MM.1S (cell line): ENCODE measurements at regions not wholly inside any gene's neighbourhood (a gene's known extent, or its start where the extent isn't known, plus 50 kb on each side); places are given as distances from the start of the nearest gene placed in this dataset.
"Not testable (repeated sequence)": the region's sequence is repeated elsewhere in the genome, so short reads cannot be mapped to it uniquely, and the experiment has no call there.

Experiments used
- CTCF ChIP-seq: fragments of 300-600 bp; sonication (generic); IDR thresholded peaks from 2 replicates; pipeline ENCODE4 v1.5.1; 2016; ENCODE audit warnings: antibody characterized with exemption, low read length, mixed read lengths
- EZH2 ChIP-seq: fragments of 300-600 bp; sonication (generic); optimal IDR thresholded peaks from 2 replicates; pipeline ENCODE3; 2017; ENCODE audit warnings: low read depth, mild to moderate bottlenecking, antibody characterized with exemption, low read length, mixed read lengths

DNA sequence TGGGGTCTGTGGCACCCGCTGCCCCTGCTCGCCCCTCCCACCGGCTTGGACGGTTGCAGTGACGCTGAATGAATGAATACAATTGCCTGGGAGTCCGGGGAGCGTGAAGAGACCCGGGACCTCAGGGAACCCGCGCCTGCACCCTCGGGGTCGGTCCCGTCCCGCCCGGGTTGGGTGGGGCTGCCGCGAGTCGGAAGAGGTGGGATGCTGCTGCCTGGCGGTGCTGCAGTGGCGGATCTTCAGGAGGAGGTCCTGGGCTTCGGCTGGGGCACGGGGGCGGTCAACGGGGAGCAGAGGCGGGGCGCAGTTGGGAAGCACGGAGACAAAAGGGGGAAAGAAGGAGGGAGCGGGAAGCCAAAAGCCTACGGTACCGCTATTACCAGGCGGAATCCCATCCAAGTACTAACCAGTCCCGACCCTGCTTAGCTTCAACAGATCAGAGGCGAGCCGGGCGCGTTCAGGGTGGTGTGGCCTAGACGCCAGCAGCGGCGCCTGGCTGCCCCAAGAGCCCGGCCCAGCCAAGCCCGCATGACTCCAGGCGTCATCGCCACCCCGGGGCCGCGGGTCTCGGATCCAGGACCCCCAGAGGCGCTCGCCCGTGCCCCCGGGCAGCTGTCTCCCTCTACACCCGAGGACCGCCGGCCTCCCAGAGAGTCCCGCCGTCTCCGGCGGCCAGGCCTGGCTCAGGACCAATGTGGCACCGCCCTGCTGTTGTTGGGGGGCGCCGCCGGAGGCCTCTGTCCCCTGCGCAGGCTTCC, 1612.3 kb downstream of the SPATA31A7 start:
- TF ChIP-seq EZH2, CTCF: not testable (repeated sequence)
